Skeletal muscle cell (primary cell): ENCODE measurements at regions not wholly inside any gene's neighbourhood (a gene's known extent, or its start where the extent isn't known, plus 50 kb on each side); places are given as distances from the start of the nearest gene placed in this dataset.
"Not testable (repeated sequence)": the region's sequence is repeated elsewhere in the genome, so short reads cannot be mapped to it uniquely, and the experiment has no call there.

ENCODE experiments used
- DNase-seq: peaks from one replicate; pipeline ENCODE4 v3.0.0-alpha.2; 2010; ENCODE audit warnings: low read depth
- H3K4me3 ChIP-seq: 2 replicates; pipeline ENCODE4 v1.5.1; 2011; ENCODE audit warnings: low read depth, mild to moderate bottlenecking, control low read depth, low read length, moderate library complexity

GRCh38 chr1:65084066-65084465 is 63.9 kb upstream of the AK4 start:
- H3K4me3 ChIP-seq: no peak overlapping the region
- no peak for DNase-seq

- not testable (repeated sequence) for DNase-seq, H3K4me3 ChIP-seq
Observed at GRCh38 chr1:65087519-65087918, 60.5 kb upstream of the AK4 start.

GRCh38 chr1:65090406-65090805 is 57.6 kb upstream of the AK4 start:
- H3K4me3 ChIP-seq: no peak overlapping the region
- no peak for DNase-seq

GRCh38 chr1:65092691-65093090 is 55.3 kb upstream of the AK4 start:
- no peak for DNase-seq
- no peak overlapping the region for H3K4me3 ChIP-seq

GRCh38 chr1:65097076-65097475 is 50.9 kb upstream of the AK4 start:
- DNase-seq: no peak
- no peak overlapping the region for H3K4me3 ChIP-seq
